Adipocyte (in vitro differentiated cells): ENCODE measurements at regions not wholly inside any gene's neighbourhood (a gene's known extent, or its start where the extent isn't known, plus 50 kb on each side); places are given as distances from the start of the nearest gene placed in this dataset.
A peak's percentile ranks its signal among the peaks of the same experiment; 100 is the strongest.

ENCODE experiments used
- DNase-seq: peaks from one replicate; pipeline ENCODE4 v3.0.0-alpha.2; 2015; ENCODE audit warnings: low read depth
- H3K27me3 ChIP-seq: replicated peaks from 2 replicates; pipeline ENCODE4 v1.7.0; 2013; ENCODE audit warnings: mild to moderate bottlenecking, low read length, moderate library complexity; ENCODE audit not compliant: control insufficient read depth, insufficient read depth
- H3K36me3 ChIP-seq: 2 replicates; pipeline ENCODE4 v1.7.0; 2013; ENCODE audit warnings: low read length, mild to moderate bottlenecking, moderate library complexity; ENCODE audit not compliant: control insufficient read depth, insufficient read depth, severe bottlenecking
- H3K4me1 ChIP-seq: 2 replicates; pipeline ENCODE4 v1.7.0; 2013; ENCODE audit warnings: mild to moderate bottlenecking, low read length, moderate library complexity; ENCODE audit not compliant: control insufficient read depth, insufficient read depth
- H3K4me3 ChIP-seq: 2 replicates; pipeline ENCODE4 v1.7.0; 2013; ENCODE audit warnings: mild to moderate bottlenecking, low read length, moderate library complexity
- H3K9ac ChIP-seq: 2 replicates; pipeline ENCODE4 v1.7.0; 2013; ENCODE audit warnings: mild to moderate bottlenecking, low read length, moderate library complexity
- H3K9me3 ChIP-seq: 2 replicates; pipeline ENCODE4 v1.7.0; 2013; ENCODE audit warnings: mild to moderate bottlenecking, low read length, moderate library complexity; ENCODE audit not compliant: control insufficient read depth

- no peak for DNase-seq
Measured at GRCh38 chr11:129324533-129325175, 51.0 kb upstream of the BARX2 start.

GRCh38 chr11:129323896-129324502 lies 51.6 kb upstream of the BARX2 start:
- H3K27me3 ChIP-seq, result no peaks in the 10 kb centered on the region
- H3K4me3 ChIP-seq, result peak overlapping the region; percentile 77
- H3K9ac ChIP-seq, result peak overlapping the region; percentile 73
- DNase-seq, result peak; percentile 60
- peaks cover 35% of the 10 kb centered on the region for H3K4me1 ChIP-seq
- H3K36me3 ChIP-seq, result no peaks in the 10 kb centered on the region
- H3K9me3 ChIP-seq, result no peaks in the 10 kb centered on the region

More at GRCh38 chr11:129324533-129325175, 51.0 kb upstream of the BARX2 start:
- Histone ChIP-seq H3K4me1 (peaks cover 35% of the 10 kb centered on the region), H3K27me3 (no peaks in the 10 kb centered on the region), H3K9ac (peak overlapping the region; percentile 73), H3K36me3 (no peaks in the 10 kb centered on the region), H3K4me3 (peak overlapping the region; percentile 77), H3K9me3 (no peaks in the 10 kb centered on the region)

- H3K9me3 ChIP-seq, result no peaks in the 10 kb centered on the region
Measured at GRCh38 chr11:129322941-129323340, 52.7 kb upstream of the BARX2 start.

GRCh38 chr11:129321076-129321475 lies 54.6 kb upstream of the BARX2 start:
- Histone ChIP-seq H3K27me3 (peaks cover 7% of the 10 kb centered on the region), H3K9ac (no peak overlapping the region), H3K4me3 (no peak overlapping the region), H3K9me3 (no peaks in the 10 kb centered on the region), H3K36me3 (no peaks in the 10 kb centered on the region), H3K4me1 (peaks cover 35% of the 10 kb centered on the region)
- DNase-seq, result no peak

More at GRCh38 chr11:129322941-129323340, 52.7 kb upstream of the BARX2 start:
- peaks cover 35% of the 10 kb centered on the region for H3K4me1 ChIP-seq
- H3K9ac ChIP-seq, result no peak overlapping the region
- no peaks in the 10 kb centered on the region for H3K36me3 ChIP-seq
- H3K27me3 ChIP-seq, result no peaks in the 10 kb centered on the region
- DNase-seq, result no peak
- H3K4me3 ChIP-seq, result no peak overlapping the region

GRCh38 chr11:129320494-129320893 lies 55.2 kb upstream of the BARX2 start:
- no peaks in the 10 kb centered on the region for H3K36me3 ChIP-seq
- no peaks in the 10 kb centered on the region for H3K9me3 ChIP-seq
- DNase-seq, result no peak
- peaks cover 13% of the 10 kb centered on the region for H3K27me3 ChIP-seq
- no peak overlapping the region for H3K9ac ChIP-seq
- H3K4me1 ChIP-seq, result peaks cover 35% of the 10 kb centered on the region
- no peak overlapping the region for H3K4me3 ChIP-seq

- peaks cover 16% of the 10 kb centered on the region for H3K27me3 ChIP-seq
- H3K9ac ChIP-seq, result no peak overlapping the region
- no peaks in the 10 kb centered on the region for H3K9me3 ChIP-seq
- peaks cover 30% of the 10 kb centered on the region for H3K4me1 ChIP-seq
- H3K36me3 ChIP-seq, result no peaks in the 10 kb centered on the region
- no peak overlapping the region for H3K4me3 ChIP-seq
- no peak for DNase-seq
Measured at GRCh38 chr11:129319751-129320150, 55.9 kb upstream of the BARX2 start.

- no peak for DNase-seq
- Histone ChIP-seq H3K9ac (no peak overlapping the region), H3K27me3 (peaks cover 16% of the 10 kb centered on the region), H3K36me3 (no peaks in the 10 kb centered on the region), H3K4me3 (no peak overlapping the region), H3K4me1 (peaks cover 24% of the 10 kb centered on the region), H3K9me3 (no peaks in the 10 kb centered on the region)
Measured at GRCh38 chr11:129319201-129319600, 56.4 kb upstream of the BARX2 start.

GRCh38 chr11:129317571-129317970 lies 58.1 kb upstream of the BARX2 start:
- no peak overlapping the region for H3K4me3 ChIP-seq
- H3K4me1 ChIP-seq, result peaks cover 13% of the 10 kb centered on the region
- H3K36me3 ChIP-seq, result no peaks in the 10 kb centered on the region
- H3K27me3 ChIP-seq, result peaks cover 16% of the 10 kb centered on the region
- no peaks in the 10 kb centered on the region for H3K9me3 ChIP-seq
- DNase-seq, result no peak
- H3K9ac ChIP-seq, result no peak overlapping the region

GRCh38 chr11:129316781-129317180 lies 58.9 kb upstream of the BARX2 start:
- Histone ChIP-seq H3K4me1 (peaks cover 13% of the 10 kb centered on the region), H3K4me3 (no peak overlapping the region), H3K36me3 (no peaks in the 10 kb centered on the region), H3K27me3 (peaks cover 18% of the 10 kb centered on the region), H3K9ac (no peak overlapping the region), H3K9me3 (no peaks in the 10 kb centered on the region)
- DNase-seq, result no peak

- DNase-seq, result no peak
- no peak overlapping the region for H3K9ac ChIP-seq
- no peaks in the 10 kb centered on the region for H3K9me3 ChIP-seq
- H3K4me3 ChIP-seq, result no peak overlapping the region
- peaks cover 19% of the 10 kb centered on the region for H3K27me3 ChIP-seq
- H3K4me1 ChIP-seq, result peaks cover 9% of the 10 kb centered on the region
- H3K36me3 ChIP-seq, result no peaks in the 10 kb centered on the region
Measured at GRCh38 chr11:129315781-129316579, 59.7 kb upstream of the BARX2 start.

- Histone ChIP-seq H3K36me3 (no peaks in the 10 kb centered on the region), H3K9ac (no peak overlapping the region), H3K4me3 (no peak overlapping the region), H3K4me1 (no peaks in the 10 kb centered on the region), H3K27me3 (peaks cover 19% of the 10 kb centered on the region), H3K9me3 (no peaks in the 10 kb centered on the region)
- DNase-seq, result no peak
Measured at GRCh38 chr11:129314371-129314770, 61.3 kb upstream of the BARX2 start.
